NCI-H146 treated with DMSO at 0.1 percent for 48 hours (cell line): ENCODE measurements at regions not wholly inside any gene's neighbourhood (a gene's known extent, or its start where the extent isn't known, plus 50 kb on each side); places are given as distances from the start of the nearest gene placed in this dataset.

Experiments
- DNase-seq: peaks from one replicate; lab custom pipeline; 2025; ENCODE audit not compliant: unreplicated experiment; lab: John Stamatoyannopoulos, UW

DNA sequence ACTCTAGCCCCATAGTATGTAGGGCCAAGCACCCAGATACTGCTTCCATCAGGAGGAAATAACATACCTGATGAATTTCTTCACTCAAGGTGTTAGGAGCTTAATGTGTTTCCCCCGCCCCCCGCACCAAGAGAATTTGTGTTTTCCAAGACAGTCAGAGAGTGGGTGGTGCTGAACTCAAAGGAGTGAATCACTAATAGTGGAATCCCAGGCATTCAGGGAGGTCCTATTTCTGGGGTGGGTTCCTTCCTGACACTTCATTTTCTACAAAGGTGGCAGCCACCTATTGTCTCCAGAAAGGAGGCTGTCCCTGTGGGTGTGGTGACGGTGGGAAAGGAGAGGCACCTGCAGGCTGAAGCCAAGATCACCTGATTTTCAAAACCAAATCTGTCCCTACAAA lies 50.8 kb upstream of the ELF5 start:
- DNase-seq: no peak

DNA sequence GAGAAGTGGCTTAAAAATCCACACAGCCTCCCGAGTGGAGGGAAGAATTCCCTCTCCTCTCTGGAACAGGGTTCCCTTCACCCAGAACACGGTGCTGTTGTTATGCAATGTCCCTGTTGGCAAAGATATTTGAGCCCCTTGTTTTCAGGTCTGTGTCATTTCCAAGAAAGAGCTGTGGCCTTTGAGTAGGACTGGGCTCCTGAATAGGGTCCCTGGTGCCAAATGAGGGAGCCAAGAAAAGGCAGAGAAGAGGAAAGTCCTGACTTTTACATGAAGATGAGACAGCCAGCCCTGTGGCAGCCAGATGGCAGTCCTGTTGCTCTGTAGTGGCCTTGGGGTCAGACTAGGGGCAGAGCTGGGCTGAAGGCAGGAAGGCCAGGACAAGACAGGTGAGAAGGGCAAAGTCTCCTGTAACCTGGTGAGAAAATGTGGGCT lies 51.2 kb upstream of the ELF5 start:
- no peak for DNase-seq

DNA sequence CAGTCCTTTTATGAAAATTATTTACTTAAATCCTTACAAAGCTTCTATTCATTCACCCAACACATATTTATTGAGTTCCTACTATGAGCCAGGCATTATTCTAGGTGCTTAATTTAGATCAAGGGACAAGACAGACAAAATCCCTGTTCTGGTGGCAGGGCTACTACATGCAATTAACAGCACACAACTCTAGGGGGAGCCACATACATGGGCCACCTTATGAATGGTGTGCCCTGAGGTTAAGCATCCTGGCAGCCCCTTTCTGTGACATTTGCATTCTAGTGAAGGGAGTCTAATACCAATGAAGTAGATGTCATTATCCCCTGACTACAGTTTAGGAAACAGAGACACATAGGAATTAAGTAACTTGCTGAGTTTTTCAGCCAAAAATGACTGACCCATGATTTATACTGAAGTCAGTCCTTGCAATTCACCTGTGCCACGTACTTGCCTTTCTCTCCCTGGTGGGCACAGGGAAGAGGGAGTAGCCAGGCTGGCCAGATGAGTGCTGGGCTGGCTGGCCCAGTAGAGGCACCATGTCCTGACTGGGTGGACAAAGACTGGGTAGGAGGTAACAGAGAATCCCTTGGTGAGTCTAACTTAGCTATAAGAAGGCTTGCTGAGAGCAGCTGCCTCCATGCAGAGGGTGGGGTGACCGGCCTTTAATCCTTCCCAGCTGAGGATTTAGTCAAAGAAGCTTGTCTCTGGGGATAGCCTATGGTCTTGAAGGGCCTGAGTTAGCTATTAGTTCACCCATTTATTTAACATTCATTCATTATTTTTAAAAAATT lies 52.0 kb upstream of the ELF5 start:
- peak; percentile 35 for DNase-seq

DNA sequence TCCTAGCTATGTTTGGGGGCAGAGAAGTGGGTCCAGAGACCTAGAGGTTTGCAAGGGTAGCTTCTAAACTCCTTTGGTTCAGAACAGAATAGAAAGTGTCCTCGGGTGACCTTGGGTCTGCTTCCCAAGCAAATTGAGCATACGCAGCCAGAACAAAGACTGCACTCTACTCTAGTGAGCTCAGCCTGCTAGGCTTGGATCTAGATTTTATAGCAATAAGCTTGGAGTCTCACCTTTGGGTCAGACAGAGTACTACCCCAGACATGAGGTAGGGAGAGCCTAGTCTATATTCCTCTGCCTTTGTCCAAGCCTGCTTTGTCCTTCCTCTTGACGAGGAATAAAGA lies 52.6 kb upstream of the ELF5 start:
- DNase-seq: no peak

DNA sequence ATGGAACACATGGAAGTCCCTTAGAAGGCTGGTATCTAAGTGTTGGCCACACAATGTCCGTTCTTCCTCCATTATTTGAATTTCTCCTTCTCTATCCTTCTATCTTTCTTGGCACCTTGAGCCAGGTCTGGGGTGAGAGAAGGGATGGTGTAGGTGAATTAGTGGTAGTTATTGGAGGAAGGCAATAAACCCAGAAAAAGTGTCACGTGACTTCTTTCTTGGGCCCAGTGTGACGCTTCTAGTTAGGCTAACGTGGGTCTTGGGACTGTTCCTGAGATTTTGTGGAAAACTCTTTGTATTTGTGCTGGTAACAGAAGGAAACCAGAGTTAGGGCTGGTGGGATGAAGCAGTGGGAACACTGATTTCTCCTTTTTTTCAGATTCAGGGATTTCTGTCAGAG lies 53.1 kb upstream of the ELF5 start:
- no peak for DNase-seq

DNA sequence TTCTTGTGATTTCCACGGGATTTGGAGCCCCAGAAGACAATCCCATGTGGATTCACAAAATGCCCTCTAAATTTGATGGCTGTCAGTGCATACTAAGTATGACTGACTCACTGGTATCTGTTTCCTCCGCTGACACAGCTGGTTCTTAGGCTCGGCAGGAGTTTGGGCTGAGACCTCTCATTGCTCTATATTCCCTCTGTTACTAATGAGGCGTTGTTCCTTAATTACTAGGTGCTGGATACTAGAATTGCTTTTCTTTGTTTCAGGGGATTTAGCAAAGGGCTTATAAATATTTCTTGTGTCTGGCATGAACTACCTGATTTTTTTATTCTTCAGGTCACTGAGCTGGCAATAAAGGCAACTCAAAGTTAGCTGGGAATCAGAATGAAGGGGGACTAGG lies 53.2 kb upstream of the EHF start:
- peak; percentile 26 for DNase-seq

DNA sequence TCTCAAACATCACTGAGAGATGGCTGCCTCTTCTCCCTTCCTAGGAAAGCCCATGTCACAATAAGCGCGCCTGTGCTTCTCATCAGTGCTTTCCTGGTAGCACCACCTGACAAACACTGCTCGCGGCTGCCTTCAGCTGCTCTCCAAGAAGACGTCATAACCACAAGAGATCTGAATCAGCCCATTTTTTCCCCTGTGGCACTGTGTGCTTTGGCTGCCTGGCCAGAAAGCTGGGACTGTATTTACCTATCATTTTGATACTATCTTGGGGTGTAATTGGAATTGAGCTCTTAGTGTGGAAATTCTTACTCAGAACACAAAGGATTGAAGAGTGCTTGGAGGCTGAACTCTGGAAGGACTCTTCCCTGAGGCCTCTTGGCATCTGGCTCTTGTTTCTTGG lies 50.3 kb upstream of the EHF start:
- no peak for DNase-seq
